GM12878 (cell line): ENCODE measurements at regions not wholly inside any gene's neighbourhood (a gene's known extent, or its start where the extent isn't known, plus 50 kb on each side); places are given as distances from the start of the nearest gene placed in this dataset.

ENCODE experiments used
- ATAC-seq: fragments of 200-7000 bp; cut with Tn5 transposase; 3 replicates; pipeline ENCODE4 v1.9.1; 2020; ENCODE audit warnings: mild to moderate bottlenecking, moderate library complexity
- BruUV-seq: library from RNA; stranded (reverse); fragments of 400-500 nt; replicated peaks from 2 replicates; lab custom pipeline; 2021; lab: Mats Ljungman, UMichigan
- CTCF ChIA-PET: fragments of 300-600 bp; sonication (Branson Sonifier 250); formaldehyde crosslinking; extraction: SDS; loops from one replicate; lab custom pipeline; 2021; ENCODE audit warnings: inconsistent platforms; lab: Yijun Ruan, JAX
- POLR2A ChIA-PET: fragments of 350-600 bp; formaldehyde crosslinking; extraction: SDS; loops from one replicate; lab custom pipeline; 2021; ENCODE audit warnings: inconsistent platforms; lab: Charles Lee
- RAD21 ChIA-PET: fragments of 300-600 bp; sonication (Branson Sonifier 250); formaldehyde crosslinking; loops from one replicate; lab custom pipeline; 2023; ENCODE audit warnings: antibody characterized with exemption; ENCODE audit not compliant: unreplicated experiment; lab: Charles Lee
- SMC1A ChIA-PET: fragments of 300-600 bp; sonication (Branson Sonifier 250); formaldehyde crosslinking; loops from one replicate; lab custom pipeline; 2023; ENCODE audit not compliant: unreplicated experiment, uncharacterized antibody; lab: Charles Lee
- DNase-seq: peaks from one replicate; pipeline ENCODE4 v3.0.0-alpha.2; 2011; ENCODE audit warnings: low read depth, low spot score
- FAIRE-seq: peaks from 3 replicates; lab custom pipeline; 2011; peaks lifted over from hg19 to GRCh38; lab: Jason Lieb, UNC
- H2AFZ ChIP-seq: 2 replicates; pipeline ENCODE4 v1.6.0; 2011; ENCODE audit warnings: low read depth, low read length, control low read depth; ENCODE audit not compliant: control insufficient read depth
- H3K27ac ChIP-seq: 2 replicates; pipeline ENCODE4 v1.5.1; 2011; ENCODE audit warnings: control low read depth; ENCODE audit not compliant: control insufficient read depth, insufficient read depth
- H3K27me3 ChIP-seq, 2 experiments: replicated peaks in 1 of 2; 2 replicates each; pipeline versions ENCODE4 v1.6.0 to v1.6.1; 2011; ENCODE audit warnings: low read length in 1 of 2; ENCODE audit not compliant: control insufficient read depth in 2 of 2, insufficient read depth in 2 of 2
- H3K36me3 ChIP-seq, 2 experiments: 2 replicates each; pipeline ENCODE4 v1.5.1; 2011; ENCODE audit warnings: low read length in 1 of 2; ENCODE audit not compliant: control insufficient read depth in 2 of 2, insufficient read depth in 2 of 2
- H3K4me1 ChIP-seq: 2 replicates; pipeline ENCODE4 v1.6.1; 2011; ENCODE audit warnings: mild to moderate bottlenecking, low read length, moderate library complexity, mixed read lengths; ENCODE audit not compliant: control insufficient read depth, insufficient read depth
- H3K4me2 ChIP-seq: 2 replicates; pipeline ENCODE4 v1.6.0; 2011; ENCODE audit warnings: control low read depth; ENCODE audit not compliant: control insufficient read depth, insufficient read depth
- H3K4me3 ChIP-seq: fragments of 200-600 bp; sonication (generic); 2 replicates; pipeline ENCODE4 v1.5.1; 2016
- H3K79me2 ChIP-seq: 2 replicates; pipeline ENCODE4 v1.6.0; 2011; ENCODE audit warnings: low read length; ENCODE audit not compliant: control insufficient read depth, insufficient read depth
- H3K9ac ChIP-seq: 2 replicates; pipeline ENCODE4 v1.8.0; 2011; ENCODE audit warnings: low read length, control low read depth, mixed read lengths; ENCODE audit not compliant: control insufficient read depth, insufficient read depth
- H3K9me3 ChIP-seq: replicated peaks from 3 replicates; pipeline ENCODE4 v1.5.1; 2011; ENCODE audit warnings: mild to moderate bottlenecking, low read length; ENCODE audit not compliant: control insufficient read depth, insufficient read depth
- H4K20me1 ChIP-seq: 2 replicates; pipeline ENCODE4 v1.6.0; 2011; ENCODE audit not compliant: control insufficient read depth, insufficient read depth
- BHLHE40 ChIP-seq, 2 experiments: fragments of 450-650 bp in 1 of 2; IDR thresholded peaks; 2 replicates each; pipeline ENCODE4 v1.6.1; 2011 to 2017; ENCODE audit warnings: low read depth in 2 of 2, borderline replicate concordance in 1 of 2, improper control_type of control experiment in 1 of 2, low read length in 1 of 2, mild to moderate bottlenecking in 1 of 2
- CREM ChIP-seq: IDR thresholded peaks from 2 replicates; pipeline ENCODE4 v1.6.1; 2014; ENCODE audit warnings: antibody characterized with exemption, low read depth
- ESRRA ChIP-seq: IDR thresholded peaks from 2 replicates; pipeline ENCODE4 v1.6.1; 2012; ENCODE audit warnings: mild to moderate bottlenecking, low read length, improper control_type of control experiment
- FOXM1 ChIP-seq: IDR thresholded peaks from 2 replicates; pipeline ENCODE4 v1.6.1; 2012; ENCODE audit warnings: low read depth, mild to moderate bottlenecking, inconsistent platforms, low read length, moderate library complexity
- IRF4 ChIP-seq: IDR thresholded peaks from 2 replicates; pipeline ENCODE4 v1.6.1; 2011; ENCODE audit warnings: low read depth, low read length
- KAT2A ChIP-seq: conservative IDR thresholded peaks from 2 replicates; pipeline ENCODE4 v1.6.1; 2011; ENCODE audit warnings: low read depth, low read length; ENCODE audit not compliant: control insufficient read depth
- LARP7 ChIP-seq: fragments of 450-650 bp; IDR thresholded peaks from 2 replicates; pipeline ENCODE4 v1.6.1; 2017; ENCODE audit warnings: mild to moderate bottlenecking
- NFYA ChIP-seq: IDR thresholded peaks from 2 replicates; pipeline ENCODE4 v1.6.1; 2011; ENCODE audit warnings: low read depth, mild to moderate bottlenecking, low read length, improper control_type of control experiment, borderline replicate concordance
- POU2F2 ChIP-seq: IDR thresholded peaks from 3 replicates; pipeline ENCODE4 v1.6.1; 2011; ENCODE audit warnings: low read depth, mild to moderate bottlenecking, low read length, borderline replicate concordance
- RBBP5 ChIP-seq: fragments of 200-600 bp; sonication (generic); conservative IDR thresholded peaks from 2 replicates; pipeline ENCODE4 v1.6.1; 2016
- SRF ChIP-seq, 2 experiments: IDR thresholded peaks; 2 replicates each; pipeline ENCODE4 v1.6.1; 2011; ENCODE audit warnings: low read depth in 2 of 2, low read length in 2 of 2, mild to moderate bottlenecking in 1 of 2, moderate library complexity in 1 of 2
- STAT3 ChIP-seq: IDR thresholded peaks from 2 replicates; pipeline ENCODE4 v1.6.1; 2011; ENCODE audit warnings: low read depth, low read length, improper control_type of control experiment
- TBL1XR1 ChIP-seq: IDR thresholded peaks from 2 replicates; pipeline ENCODE4 v1.6.1; 2012; ENCODE audit warnings: low read depth, low read length, improper control_type of control experiment
- ZNF207 ChIP-seq: fragments of 450-650 bp; IDR thresholded peaks from 2 replicates; pipeline ENCODE4 v1.6.1; 2014; ENCODE audit warnings: antibody characterized with exemption, mild to moderate bottlenecking, borderline replicate concordance
- ZNF384 ChIP-seq: IDR thresholded peaks from 2 replicates; pipeline ENCODE4 v1.6.1; 2012; ENCODE audit warnings: low read depth, mild to moderate bottlenecking, low read length, improper control_type of control experiment, borderline replicate concordance
- WGBS: methylation state at CpG from one replicate; pipeline ENCODE4 v1.1.6; 2016; ENCODE audit warnings: low lambda C conversion rate; ENCODE audit not compliant: insufficient replicate concordance, insufficient coverage; ENCODE audit errors: missing lambda C conversion rate; 5-methylcytosine and 5-hydroxymethylcytosine counted together
- in situ Hi-C: fragments of 300-500 bp; cut with MboI; formaldehyde crosslinking; loops from 9 replicates; pipeline ENCODE4 v1.14.3; 2018; ENCODE audit warnings: mixed read lengths
- intact Hi-C: fragments of 100-400 bp; cut with micrococcal nuclease; formaldehyde crosslinking; loops from one replicate; pipeline ENCODE4 v1.14.2; 2022; ENCODE audit not compliant: unreplicated experiment
- TF ChIP-seq, protein P1 (sequence below): IDR thresholded peaks from 2 replicates; pipeline ENCODE4 v1.6.1; 2011; ENCODE audit warnings: mild to moderate bottlenecking, low read depth, low read length, moderate library complexity; ENCODE audit not compliant: insufficient replicate concordance
- TF ChIP-seq, protein P2 (sequence below): fragments of 450-650 bp; conservative IDR thresholded peaks from 2 replicates; pipeline ENCODE4 v1.6.1; 2017; ENCODE audit warnings: mild to moderate bottlenecking, moderate library complexity
- TF ChIP-seq, protein P3 (sequence below): fragments of 450-650 bp; IDR thresholded peaks from 2 replicates; pipeline ENCODE4 v1.6.1; 2017; ENCODE audit warnings: mild to moderate bottlenecking, moderate library complexity

DNA sequence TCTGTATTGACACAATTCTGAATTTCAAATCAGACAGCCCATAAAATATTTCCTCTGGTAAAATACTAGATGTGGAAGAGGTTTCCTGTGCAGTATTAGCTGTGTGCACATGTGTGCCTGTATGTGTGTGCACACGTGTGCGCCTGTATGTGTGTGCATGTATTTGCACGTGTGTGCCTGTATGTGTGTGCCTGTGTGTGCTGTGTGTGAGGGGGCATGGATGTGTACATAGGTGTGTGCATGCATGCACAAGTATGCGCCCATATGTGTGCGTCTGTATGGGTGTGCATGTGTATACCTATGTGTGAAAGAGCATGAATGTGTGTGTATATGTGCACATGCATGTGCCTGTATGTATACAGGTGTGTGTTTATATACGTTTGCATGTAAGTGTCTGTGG, 191.4 kb downstream of the KLF6 start (continued):
- TF ChIP-seq CREM (no peak), IRF4 (no peak)
- TF ChIP-seq, all 136 proteins: peak for 0

DNA sequence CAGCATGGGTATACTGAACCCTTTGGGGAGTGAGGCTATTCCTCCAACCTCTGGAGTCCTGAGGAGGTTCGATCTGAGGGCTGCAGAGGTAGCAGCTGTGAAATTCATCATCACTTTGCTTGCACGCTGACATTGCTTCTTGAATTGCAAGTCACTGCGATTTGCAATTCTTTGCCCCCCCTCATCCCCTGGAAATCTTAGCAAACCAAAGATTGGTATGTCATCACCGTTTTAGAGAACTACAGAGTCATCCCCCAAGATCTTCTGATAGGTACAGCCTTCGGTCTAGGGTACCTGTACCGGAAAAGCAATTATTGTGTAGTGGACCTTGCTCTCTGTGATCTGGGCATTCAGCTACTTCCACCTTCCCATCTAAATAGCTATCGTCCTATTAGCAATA, 192.6 kb downstream of the KLF6 start:
- POLR2A ChIA-PET, result no interaction called here
- no TSS peak for BruUV-seq
- in situ Hi-C loops (no loop called here), intact Hi-C loops (no loop called here)
- Histone ChIP-seq H3K36me3 (no peaks in the 10 kb centered on the region), H3K9me3 (no peaks in the 10 kb centered on the region), H4K20me1 (no peaks in the 10 kb centered on the region), H3K9ac (no peak overlapping the region), H3K4me3 (no peak overlapping the region), H3K4me2 (no peak overlapping the region), H3K79me2 (no peaks in the 10 kb centered on the region), H3K27ac (no peak overlapping the region), H3K27me3 (no peaks in the 10 kb centered on the region), H2AFZ (no peak overlapping the region), H3K4me1 (no peaks in the 10 kb centered on the region)
- DNase-seq (no peak), ATAC-seq (no peak), FAIRE-seq (no peak)
- CTCF ChIA-PET, result no interaction called here
- WGBS, result 30% methylated on average over 7 of the region's 7 CpGs
- SMC1A ChIA-PET, result no interaction called here
- RAD21 ChIA-PET, result no interaction called here
- no peak for TF ChIP-seq STAT3
- TF ChIP-seq SRF (IDR thresholded peaks at IDR 0.05; ENCODE audit: low read depth in 2 of 2, low read length in 2 of 2), result no peak
- no peak for TF ChIP-seq ZNF207
- no peak for TF ChIP-seq NFYA
- TF ChIP-seq, protein P1, sequence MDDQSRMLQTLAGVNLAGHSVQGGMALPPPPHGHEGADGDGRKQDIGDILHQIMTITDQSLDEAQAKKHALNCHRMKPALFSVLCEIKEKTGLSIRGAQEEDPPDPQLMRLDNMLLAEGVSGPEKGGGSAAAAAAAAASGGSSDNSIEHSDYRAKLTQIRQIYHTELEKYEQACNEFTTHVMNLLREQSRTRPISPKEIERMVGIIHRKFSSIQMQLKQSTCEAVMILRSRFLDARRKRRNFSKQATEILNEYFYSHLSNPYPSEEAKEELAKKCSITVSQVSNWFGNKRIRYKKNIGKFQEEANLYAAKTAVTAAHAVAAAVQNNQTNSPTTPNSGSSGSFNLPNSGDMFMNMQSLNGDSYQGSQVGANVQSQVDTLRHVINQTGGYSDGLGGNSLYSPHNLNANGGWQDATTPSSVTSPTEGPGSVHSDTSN, result no peak
- TF ChIP-seq ESRRA, result no peak
- no peak for TF ChIP-seq FOXM1
- no peak for TF ChIP-seq LARP7
- TF ChIP-seq, protein P2, sequence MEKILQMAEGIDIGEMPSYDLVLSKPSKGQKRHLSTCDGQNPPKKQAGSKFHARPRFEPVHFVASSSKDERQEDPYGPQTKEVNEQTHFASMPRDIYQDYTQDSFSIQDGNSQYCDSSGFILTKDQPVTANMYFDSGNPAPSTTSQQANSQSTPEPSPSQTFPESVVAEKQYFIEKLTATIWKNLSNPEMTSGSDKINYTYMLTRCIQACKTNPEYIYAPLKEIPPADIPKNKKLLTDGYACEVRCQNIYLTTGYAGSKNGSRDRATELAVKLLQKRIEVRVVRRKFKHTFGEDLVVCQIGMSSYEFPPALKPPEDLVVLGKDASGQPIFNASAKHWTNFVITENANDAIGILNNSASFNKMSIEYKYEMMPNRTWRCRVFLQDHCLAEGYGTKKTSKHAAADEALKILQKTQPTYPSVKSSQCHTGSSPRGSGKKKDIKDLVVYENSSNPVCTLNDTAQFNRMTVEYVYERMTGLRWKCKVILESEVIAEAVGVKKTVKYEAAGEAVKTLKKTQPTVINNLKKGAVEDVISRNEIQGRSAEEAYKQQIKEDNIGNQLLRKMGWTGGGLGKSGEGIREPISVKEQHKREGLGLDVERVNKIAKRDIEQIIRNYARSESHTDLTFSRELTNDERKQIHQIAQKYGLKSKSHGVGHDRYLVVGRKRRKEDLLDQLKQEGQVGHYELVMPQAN, result no peak
- TF ChIP-seq ZNF384, result no peak
- no peak for TF ChIP-seq RBBP5
- TF ChIP-seq KAT2A, result no peak
- TF ChIP-seq, protein P3, sequence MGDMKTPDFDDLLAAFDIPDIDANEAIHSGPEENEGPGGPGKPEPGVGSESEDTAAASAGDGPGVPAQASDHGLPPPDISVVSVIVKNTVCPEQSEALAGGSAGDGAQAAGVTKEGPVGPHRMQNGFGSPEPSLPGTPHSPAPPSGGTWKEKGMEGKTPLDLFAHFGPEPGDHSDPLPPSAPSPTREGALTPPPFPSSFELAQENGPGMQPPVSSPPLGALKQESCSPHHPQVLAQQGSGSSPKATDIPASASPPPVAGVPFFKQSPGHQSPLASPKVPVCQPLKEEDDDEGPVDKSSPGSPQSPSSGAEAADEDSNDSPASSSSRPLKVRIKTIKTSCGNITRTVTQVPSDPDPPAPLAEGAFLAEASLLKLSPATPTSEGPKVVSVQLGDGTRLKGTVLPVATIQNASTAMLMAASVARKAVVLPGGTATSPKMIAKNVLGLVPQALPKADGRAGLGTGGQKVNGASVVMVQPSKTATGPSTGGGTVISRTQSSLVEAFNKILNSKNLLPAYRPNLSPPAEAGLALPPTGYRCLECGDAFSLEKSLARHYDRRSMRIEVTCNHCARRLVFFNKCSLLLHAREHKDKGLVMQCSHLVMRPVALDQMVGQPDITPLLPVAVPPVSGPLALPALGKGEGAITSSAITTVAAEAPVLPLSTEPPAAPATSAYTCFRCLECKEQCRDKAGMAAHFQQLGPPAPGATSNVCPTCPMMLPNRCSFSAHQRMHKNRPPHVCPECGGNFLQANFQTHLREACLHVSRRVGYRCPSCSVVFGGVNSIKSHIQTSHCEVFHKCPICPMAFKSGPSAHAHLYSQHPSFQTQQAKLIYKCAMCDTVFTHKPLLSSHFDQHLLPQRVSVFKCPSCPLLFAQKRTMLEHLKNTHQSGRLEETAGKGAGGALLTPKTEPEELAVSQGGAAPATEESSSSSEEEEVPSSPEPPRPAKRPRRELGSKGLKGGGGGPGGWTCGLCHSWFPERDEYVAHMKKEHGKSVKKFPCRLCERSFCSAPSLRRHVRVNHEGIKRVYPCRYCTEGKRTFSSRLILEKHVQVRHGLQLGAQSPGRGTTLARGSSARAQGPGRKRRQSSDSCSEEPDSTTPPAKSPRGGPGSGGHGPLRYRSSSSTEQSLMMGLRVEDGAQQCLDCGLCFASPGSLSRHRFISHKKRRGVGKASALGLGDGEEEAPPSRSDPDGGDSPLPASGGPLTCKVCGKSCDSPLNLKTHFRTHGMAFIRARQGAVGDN, result no peak
- TF ChIP-seq TBL1XR1, result no peak
- TF ChIP-seq POU2F2, result no peak
- TF ChIP-seq BHLHE40 (IDR thresholded peaks at IDR 0.05; ENCODE audit: borderline replicate concordance in 1 of 2, low read depth in 2 of 2, low read length in 1 of 2), result no peak
